ENCODE measurements at regions not wholly inside any gene's neighbourhood (a gene's known extent, or its start where the extent isn't known, plus 50 kb on each side); places are given as distances from the start of the nearest gene placed in this dataset.

DNA sequence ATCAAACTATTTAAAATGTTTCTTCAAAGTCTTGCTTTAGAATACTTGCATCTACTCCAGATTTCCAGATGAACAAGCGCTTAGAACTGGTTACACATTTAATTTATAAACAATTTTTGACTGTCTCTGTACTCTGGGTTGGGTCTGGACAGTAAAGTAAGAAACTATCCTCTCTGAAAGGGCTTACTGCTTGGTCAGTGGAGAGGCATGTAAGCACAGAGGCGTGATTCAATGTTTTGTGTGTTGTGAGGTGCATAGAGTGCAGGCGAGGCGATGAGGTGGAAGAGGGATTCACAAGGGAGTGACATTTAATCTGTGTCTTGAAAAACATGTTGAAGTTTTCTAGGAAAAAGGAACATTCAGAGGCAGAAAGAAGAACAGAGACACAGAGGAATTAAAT lies 231.4 kb downstream of the VEGFC start:
- no peaks in the 10 kb centered on the region for H4K20me1 ChIP-seq (ENCODE audit: insufficient read depth, low read length)
- H3K4me3 ChIP-seq (ENCODE audit: low read depth in 1 of 2, low read length in 2 of 2): no peak overlapping the region
- no peak overlapping the region for H3K9ac ChIP-seq (ENCODE audit: low read depth, low read length)
- no peak overlapping the region for H2AFZ ChIP-seq (ENCODE audit: low read depth, low read length)
- no peak for ATAC-seq (ENCODE audit: insufficient read depth, low read depth)
- H3K4me2 ChIP-seq (ENCODE audit: insufficient read depth, low read length): no peak overlapping the region
- no peaks in the 10 kb centered on the region for H3K9me3 ChIP-seq (ENCODE audit: insufficient read depth, low read length, severe bottlenecking)
- TF ChIP-seq EZH2 (IDR thresholded peaks at IDR 0.05; ENCODE audit: borderline replicate concordance, low read depth, low read length, severe bottlenecking): no peak
- no peak for TF ChIP-seq CTCF (IDR thresholded peaks at IDR 0.05; ENCODE audit: borderline replicate concordance, extremely low read depth, low read length, poor library complexity, severe bottlenecking)
- no peaks in the 10 kb centered on the region for H3K79me2 ChIP-seq (ENCODE audit: insufficient read depth, low read length)
- no peaks in the 10 kb centered on the region for H3K4me1 ChIP-seq (ENCODE audit: insufficient read depth, low read length)
- no peak overlapping the region for H3K27ac ChIP-seq (ENCODE audit: low read length)
- peaks cover 11% of the 10 kb centered on the region for H3K27me3 ChIP-seq (ENCODE audit: insufficient read depth, low read length, poor library complexity)
- H3K36me3 ChIP-seq (ENCODE audit: insufficient read depth, low read length): no peaks in the 10 kb centered on the region
- DNase-seq: no peak

GRCh38 chr4:176563591-176563990 lies 229.1 kb downstream of the VEGFC start:
- Histone ChIP-seq H3K9me3 (ENCODE audit: insufficient read depth, low read length, severe bottlenecking) (no peaks in the 10 kb centered on the region), H2AFZ (ENCODE audit: low read depth, low read length) (no peak overlapping the region), H4K20me1 (ENCODE audit: insufficient read depth, low read length) (no peaks in the 10 kb centered on the region), H3K9ac (ENCODE audit: low read depth, low read length) (no peak overlapping the region), H3K4me3 (ENCODE audit: low read depth in 1 of 2, low read length in 2 of 2) (no peak overlapping the region), H3K79me2 (ENCODE audit: insufficient read depth, low read length) (no peaks in the 10 kb centered on the region), H3K27ac (ENCODE audit: low read length) (no peak overlapping the region), H3K27me3 (ENCODE audit: insufficient read depth, low read length, poor library complexity) (peaks cover 15% of the 10 kb centered on the region), H3K4me1 (ENCODE audit: insufficient read depth, low read length) (no peaks in the 10 kb centered on the region), H3K36me3 (ENCODE audit: insufficient read depth, low read length) (no peaks in the 10 kb centered on the region), H3K4me2 (ENCODE audit: insufficient read depth, low read length) (no peak overlapping the region)
- ATAC-seq (ENCODE audit: insufficient read depth, low read depth) (no peak), DNase-seq (no peak)
- TF ChIP-seq EZH2 (IDR thresholded peaks at IDR 0.05; ENCODE audit: borderline replicate concordance, low read depth, low read length, severe bottlenecking) (no peak), CTCF (IDR thresholded peaks at IDR 0.05; ENCODE audit: borderline replicate concordance, extremely low read depth, low read length, poor library complexity, severe bottlenecking) (no peak)

DNA sequence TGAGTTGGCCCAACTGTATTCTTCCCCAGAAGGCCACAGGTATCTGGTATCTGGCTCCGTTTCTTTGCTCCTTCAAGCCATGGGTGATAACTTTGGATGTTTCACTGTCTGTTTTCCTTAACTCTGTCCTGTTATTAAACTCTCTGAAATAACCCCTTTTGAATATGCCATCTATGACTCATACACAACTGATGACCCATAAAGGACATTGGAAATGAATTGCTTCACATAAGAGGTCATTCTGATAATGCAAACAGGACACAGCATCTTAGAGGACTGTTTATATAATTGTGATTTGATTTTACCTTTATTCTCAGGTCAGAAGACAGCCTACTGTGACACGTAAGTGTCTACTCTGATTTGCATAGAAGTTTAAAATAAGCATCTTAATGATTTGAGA lies 227.7 kb downstream of the VEGFC start:
- Histone ChIP-seq H3K4me2 (ENCODE audit: insufficient read depth, low read length) (no peak overlapping the region), H3K9ac (ENCODE audit: low read depth, low read length) (no peak overlapping the region), H3K79me2 (ENCODE audit: insufficient read depth, low read length) (no peaks in the 10 kb centered on the region), H3K36me3 (ENCODE audit: insufficient read depth, low read length) (no peaks in the 10 kb centered on the region), H3K4me3 (ENCODE audit: low read depth in 1 of 2, low read length in 2 of 2) (no peak overlapping the region), H3K27me3 (ENCODE audit: insufficient read depth, low read length, poor library complexity) (peaks cover 16% of the 10 kb centered on the region), H3K27ac (ENCODE audit: low read length) (no peak overlapping the region), H3K9me3 (ENCODE audit: insufficient read depth, low read length, severe bottlenecking) (no peaks in the 10 kb centered on the region), H3K4me1 (ENCODE audit: insufficient read depth, low read length) (no peaks in the 10 kb centered on the region), H4K20me1 (ENCODE audit: insufficient read depth, low read length) (no peaks in the 10 kb centered on the region), H2AFZ (ENCODE audit: low read depth, low read length) (no peak overlapping the region)
- TF ChIP-seq EZH2 (IDR thresholded peaks at IDR 0.05; ENCODE audit: borderline replicate concordance, low read depth, low read length, severe bottlenecking): no peak
- no peak for TF ChIP-seq CTCF (IDR thresholded peaks at IDR 0.05; ENCODE audit: borderline replicate concordance, extremely low read depth, low read length, poor library complexity, severe bottlenecking)
- ATAC-seq (ENCODE audit: insufficient read depth, low read depth) (no peak), DNase-seq (no peak)

GRCh38 chr4:176566769-176567168 lies 226.0 kb downstream of the VEGFC start:
- no peak for ATAC-seq (ENCODE audit: insufficient read depth, low read depth)
- Histone ChIP-seq H3K27me3 (ENCODE audit: insufficient read depth, low read length, poor library complexity) (peaks cover 13% of the 10 kb centered on the region), H3K4me3 (ENCODE audit: low read depth in 1 of 2, low read length in 2 of 2) (no peak overlapping the region), H4K20me1 (ENCODE audit: insufficient read depth, low read length) (no peaks in the 10 kb centered on the region), H3K4me1 (ENCODE audit: insufficient read depth, low read length) (no peaks in the 10 kb centered on the region), H3K9me3 (ENCODE audit: insufficient read depth, low read length, severe bottlenecking) (no peaks in the 10 kb centered on the region), H3K9ac (ENCODE audit: low read depth, low read length) (no peak overlapping the region), H3K36me3 (ENCODE audit: insufficient read depth, low read length) (no peaks in the 10 kb centered on the region), H2AFZ (ENCODE audit: low read depth, low read length) (no peak overlapping the region), H3K79me2 (ENCODE audit: insufficient read depth, low read length) (no peaks in the 10 kb centered on the region), H3K27ac (ENCODE audit: low read length) (no peak overlapping the region), H3K4me2 (ENCODE audit: insufficient read depth, low read length) (no peak overlapping the region)
- no peak for DNase-seq
- TF ChIP-seq CTCF (IDR thresholded peaks at IDR 0.05; ENCODE audit: borderline replicate concordance, extremely low read depth, low read length, poor library complexity, severe bottlenecking) (no peak), EZH2 (IDR thresholded peaks at IDR 0.05; ENCODE audit: borderline replicate concordance, low read depth, low read length, severe bottlenecking) (no peak)

Measured in DND-41 (cell line).